ENCODE measurements at regions not wholly inside any gene's neighbourhood (a gene's known extent, or its start where the extent isn't known, plus 50 kb on each side); places are given as distances from the start of the nearest gene placed in this dataset.
"Not testable (repeated sequence)": the region's sequence is repeated elsewhere in the genome, so short reads cannot be mapped to it uniquely, and the experiment has no call there.

GRCh38 chr6:58406659-58407058, 1089.2 kb downstream of the PRIM2 start:
- not testable (repeated sequence) for DNase-seq (ENCODE audit: low read depth)

DNA sequence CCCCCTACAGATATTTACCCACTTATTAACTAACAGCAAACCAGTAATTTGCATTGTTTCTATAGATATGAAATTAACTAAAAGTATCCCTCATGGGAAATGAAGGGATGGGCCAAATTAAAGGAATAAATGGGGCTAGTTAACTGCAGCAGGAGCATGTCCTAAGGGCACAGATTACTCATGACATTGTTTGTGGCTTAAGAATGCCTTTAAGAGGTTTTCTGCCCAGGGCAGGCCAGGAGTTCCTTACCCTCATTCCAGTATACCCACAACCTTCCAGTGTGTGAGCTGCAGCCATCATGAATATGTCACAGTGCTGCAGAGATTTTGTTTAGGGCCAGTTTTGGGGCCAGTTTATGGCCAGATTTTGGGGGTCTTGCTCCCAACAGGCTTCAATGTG, 1101.9 kb downstream of the PRIM2 start:
- DNase-seq (ENCODE audit: low read depth), result no peak
